Right atrium auricular region (tissue), 2 donors: ENCODE measurements at regions not wholly inside any gene's neighbourhood (a gene's known extent, or its start where the extent isn't known, plus 50 kb on each side); places are given as distances from the start of the nearest gene placed in this dataset.

Source experiments
- DNase-seq: peaks from one replicate; pipeline ENCODE4 v3.0.0-alpha.2; 2019; ENCODE audit warnings: low spot score
- H3K27ac ChIP-seq, 2 donors: fragments of 200-600 bp; sonication (generic); 1 replicate in 1 of 2; 2 replicates in 1 of 2; pipeline ENCODE4 v1.5.1; 2016 to 2019
- H3K27me3 ChIP-seq, 2 donors: fragments of 200-600 bp; sonication (generic); one replicate each; pipeline versions ENCODE4 v1.5.1 to v1.6.0; 2017 to 2019
- H3K36me3 ChIP-seq: fragments of 200-600 bp; sonication (generic); one replicate; pipeline ENCODE4 v1.5.1; 2016
- H3K4me1 ChIP-seq, 2 donors: fragments of 200-600 bp; sonication (generic); one replicate each; pipeline versions ENCODE4 v1.5.1 to v1.6.0; 2017 to 2019
- H3K4me3 ChIP-seq, 2 donors: fragments of 200-600 bp; sonication (generic); 1 replicate in 1 of 2; 2 replicates in 1 of 2; pipeline ENCODE4 v1.5.1; 2017 to 2019; ENCODE audit warnings: mild to moderate bottlenecking in 1 of 2, moderate library complexity in 1 of 2
- H3K9me3 ChIP-seq, 2 donors: fragments of 200-600 bp; sonication (generic); one replicate each; pipeline ENCODE4 v1.5.1; 2019
- CTCF ChIP-seq, 2 donors: fragments of 200-600 bp; sonication (generic); IDR thresholded peaks; one replicate each; pipeline ENCODE4 v1.5.1; 2019; ENCODE audit warnings: antibody characterized with exemption in 2 of 2

- H3K27me3 ChIP-seq, result no peaks in the 10 kb centered on the region
- no peak for TF ChIP-seq CTCF (IDR thresholded peaks at IDR 0.05)
- H3K27ac ChIP-seq, result no peak overlapping the region
- H3K9me3 ChIP-seq, result no peaks in the 10 kb centered on the region
- peaks cover 0 to 18% of the 10 kb centered on the region in 2 donors for H3K4me1 ChIP-seq
- no peak overlapping the region for H3K4me3 ChIP-seq
- no peaks in the 10 kb centered on the region for H3K36me3 ChIP-seq
- DNase-seq, result no peak
These were observed 392.0 kb downstream of the ENC1 start for GRCh38 chr5:74248576-74248975.

- Histone ChIP-seq H3K27me3 (no peaks in the 10 kb centered on the region), H3K4me1 (no peaks in the 10 kb centered on the region), H3K27ac (no peak overlapping the region), H3K36me3 (no peaks in the 10 kb centered on the region), H3K4me3 (no peak overlapping the region), H3K9me3 (no peaks in the 10 kb centered on the region)
- no peak for TF ChIP-seq CTCF (IDR thresholded peaks at IDR 0.05)
- DNase-seq, result no peak
These were observed 396.1 kb downstream of the ENC1 start for GRCh38 chr5:74244406-74244805.

- no peak for DNase-seq
- H3K4me1 ChIP-seq, result no peaks in the 10 kb centered on the region
- no peak overlapping the region for H3K4me3 ChIP-seq
- TF ChIP-seq CTCF (IDR thresholded peaks at IDR 0.05), result no peak
- no peaks in the 10 kb centered on the region for H3K9me3 ChIP-seq
- H3K27me3 ChIP-seq, result no peaks in the 10 kb centered on the region
- no peaks in the 10 kb centered on the region for H3K36me3 ChIP-seq
- no peak overlapping the region for H3K27ac ChIP-seq
These were observed 396.9 kb downstream of the ENC1 start for GRCh38 chr5:74243634-74244033.

GRCh38 chr5:74242516-74242915 lies 398.0 kb downstream of the ENC1 start:
- H3K36me3 ChIP-seq, result no peaks in the 10 kb centered on the region
- TF ChIP-seq CTCF (IDR thresholded peaks at IDR 0.05), result no peak

GRCh38 chr5:74241751-74242140 lies 398.8 kb downstream of the ENC1 start:
- no peak overlapping the region for H3K27ac ChIP-seq
- no peaks in the 10 kb centered on the region for H3K36me3 ChIP-seq
- no peak for TF ChIP-seq CTCF (IDR thresholded peaks at IDR 0.05)
- no peaks in the 10 kb centered on the region for H3K27me3 ChIP-seq
- DNase-seq, result no peak
- H3K9me3 ChIP-seq, result no peaks in the 10 kb centered on the region
- H3K4me1 ChIP-seq, result no peaks in the 10 kb centered on the region
- H3K4me3 ChIP-seq, result no peak overlapping the region

More at GRCh38 chr5:74242516-74242915, 398.0 kb downstream of the ENC1 start:
- Histone ChIP-seq H3K27ac (no peak overlapping the region), H3K4me3 (no peak overlapping the region), H3K27me3 (no peaks in the 10 kb centered on the region), H3K4me1 (no peaks in the 10 kb centered on the region), H3K9me3 (no peaks in the 10 kb centered on the region)
- no peak for DNase-seq
